HepG2 (cell line): ENCODE measurements at regions not wholly inside any gene's neighbourhood (a gene's known extent, or its start where the extent isn't known, plus 50 kb on each side); places are given as distances from the start of the nearest gene placed in this dataset.

Experiments
- ATAC-seq: fragments of 200-7000 bp; cut with Tn5 transposase; 3 replicates; pipeline ENCODE4 v1.9.1; 2020; ENCODE audit warnings: mild to moderate bottlenecking, moderate library complexity
- BruUV-seq: library from RNA; stranded (reverse); fragments of 400-500 nt; replicated peaks from 2 replicates; lab custom pipeline; 2021; lab: Mats Ljungman, UMichigan
- CTCF ChIA-PET: fragments of 300-600 bp; formaldehyde crosslinking; extraction: SDS; loops from one replicate; lab custom pipeline; 2021; ENCODE audit warnings: low total read pairs, inconsistent platforms, low intra/inter-chr PET ratio; lab: Yijun Ruan, JAX
- POLR2A ChIA-PET: fragments of 350-600 bp; sonication (Branson Sonifier 250); formaldehyde crosslinking; loops from one replicate; lab custom pipeline; 2020; ENCODE audit warnings: antibody characterized with exemption, inconsistent platforms; lab: Yijun Ruan, JAX
- DNase-seq: peaks from one replicate; pipeline ENCODE4 v3.0.0-alpha.2; 2015; ENCODE audit warnings: low spot score
- FAIRE-seq: peaks from 3 replicates; lab custom pipeline; 2011; peaks lifted over from hg19 to GRCh38; lab: Jason Lieb, UNC
- H2AFZ ChIP-seq: one replicate; pipeline ENCODE4 v1.6.1; 2011; ENCODE audit warnings: low read length, inconsistent platforms
- H3K27ac ChIP-seq: fragments of 300-600 bp; 3 replicates; pipeline ENCODE4 v1.8.0; 2011; ENCODE audit warnings: mixed run types, mild to moderate bottlenecking, mixed read lengths, low read length, inconsistent platforms; ENCODE audit not compliant: insufficient read depth; ENCODE audit errors: extremely low read length
- H3K27me3 ChIP-seq, 2 experiments: fragments of 200-600 bp in 1 of 2; 2 replicates in 1 of 2; 3 replicates in 1 of 2; pipeline versions ENCODE4 v1.6.0 to v1.8.0; 2011; ENCODE audit warnings: low read length in 2 of 2, mild to moderate bottlenecking in 2 of 2, moderate library complexity in 2 of 2, inconsistent platforms in 1 of 2; ENCODE audit not compliant: insufficient read depth in 2 of 2, control insufficient read depth in 1 of 2
- H3K36me3 ChIP-seq, 2 experiments: fragments of 200-600 bp in 1 of 2; replicated peaks in 1 of 2; 2 replicates in 1 of 2; 3 replicates in 1 of 2; pipeline versions ENCODE4 v1.5.1 to v1.8.0; 2011; ENCODE audit warnings: low read length in 2 of 2, inconsistent platforms in 1 of 2; ENCODE audit not compliant: insufficient read depth in 2 of 2, control insufficient read depth in 1 of 2
- H3K4me1 ChIP-seq: 2 replicates; pipeline ENCODE4 v1.5.1; 2012; ENCODE audit warnings: low read length, inconsistent platforms; ENCODE audit not compliant: insufficient read depth
- H3K4me2 ChIP-seq: 2 replicates; pipeline ENCODE4 v1.6.0; 2011; ENCODE audit warnings: low read depth, low read length, inconsistent platforms
- H3K4me3 ChIP-seq, 3 experiments: fragments of 200-600 bp in 1 of 3; sonication (generic), shearing (Covaris generic) in 1 of 3; replicated peaks in 1 of 3; 2 replicates each; pipeline ENCODE4 v1.5.1; 2011 to 2016; ENCODE audit warnings: low read length in 3 of 3, inconsistent platforms in 2 of 3, low read depth in 2 of 3, mild to moderate bottlenecking in 2 of 3, control low read depth in 1 of 3, mixed read lengths in 1 of 3; ENCODE audit not compliant: insufficient read depth in 1 of 3
- H3K79me2 ChIP-seq: one replicate; pipeline ENCODE4 v1.6.1; 2011; ENCODE audit warnings: low read length, inconsistent platforms; ENCODE audit not compliant: insufficient read depth
- H3K9ac ChIP-seq: 2 replicates; pipeline ENCODE4 v1.6.0; 2011; ENCODE audit warnings: mild to moderate bottlenecking, low read depth, low read length, inconsistent platforms; ENCODE audit not compliant: insufficient read depth
- H3K9me3 ChIP-seq: 2 replicates; pipeline ENCODE4 v1.5.1; 2012; ENCODE audit warnings: mild to moderate bottlenecking, low read length
- H4K20me1 ChIP-seq: 2 replicates; pipeline ENCODE4 v1.6.0; 2011; ENCODE audit warnings: inconsistent platforms, mild to moderate bottlenecking, low read length, moderate library complexity; ENCODE audit not compliant: insufficient read depth
- ELK4 ChIP-seq: sonication (generic); formaldehyde crosslinking; IDR thresholded peaks from 2 replicates; pipeline ENCODE4 v1.9.0; 2021; ENCODE audit warnings: missing genetic modification reagents, borderline replicate concordance
- KDM5A ChIP-seq: fragments of 200-600 bp; sonication (generic); IDR thresholded peaks from 2 replicates; pipeline ENCODE4 v1.7.0; 2018; ENCODE audit warnings: antibody characterized with exemption, mild to moderate bottlenecking, low read length, borderline replicate concordance
- KMT2A ChIP-seq: sonication (generic); formaldehyde crosslinking; IDR thresholded peaks from 2 replicates; pipeline ENCODE4 v1.4.0; 2020; ENCODE audit warnings: missing genetic modification reagents
- MTF1 ChIP-seq: sonication (generic); formaldehyde crosslinking; IDR thresholded peaks from 2 replicates; pipeline ENCODE4 v1.5.0; 2020; ENCODE audit warnings: missing genetic modification reagents
- NAIF1 ChIP-seq: sonication (generic); formaldehyde crosslinking; IDR thresholded peaks from 2 replicates; pipeline ENCODE4 v1.5.0; 2020; ENCODE audit warnings: mild to moderate bottlenecking, missing genetic modification reagents, borderline replicate concordance
- RAD51 ChIP-seq: fragments of 450-650 bp; IDR thresholded peaks from 2 replicates; pipeline ENCODE4 v1.6.1; 2016; ENCODE audit warnings: borderline replicate concordance
- SRY ChIP-seq: sonication (generic); formaldehyde crosslinking; IDR thresholded peaks from 2 replicates; pipeline ENCODE4 v1.8.0; 2022; ENCODE audit warnings: mild to moderate bottlenecking, missing genetic modification reagents
- ZFP41 ChIP-seq: sonication (generic); formaldehyde crosslinking; IDR thresholded peaks from 2 replicates; pipeline ENCODE4 v1.4.0; 2020; ENCODE audit warnings: mild to moderate bottlenecking, missing genetic modification reagents, borderline replicate concordance
- ZNF335 ChIP-seq: sonication (generic); formaldehyde crosslinking; IDR thresholded peaks from 2 replicates; pipeline ENCODE4 v1.4.0; 2020; ENCODE audit warnings: missing genetic modification reagents
- ZNF530 ChIP-seq: sonication (generic); formaldehyde crosslinking; IDR thresholded peaks from 2 replicates; pipeline ENCODE4 v1.5.0; 2020; ENCODE audit warnings: low read depth, mild to moderate bottlenecking, missing genetic modification reagents
- ZNF598 ChIP-seq: sonication (generic); formaldehyde crosslinking; IDR thresholded peaks from 2 replicates; pipeline ENCODE4 v1.5.1; 2020; ENCODE audit warnings: mild to moderate bottlenecking, missing genetic modification reagents, borderline replicate concordance
- ZNF788 ChIP-seq: sonication (generic); formaldehyde crosslinking; IDR thresholded peaks from 2 replicates; pipeline ENCODE4 v1.5.0; 2020; ENCODE audit warnings: mild to moderate bottlenecking, missing genetic modification reagents, borderline replicate concordance
- ZNF790 ChIP-seq: sonication (generic); formaldehyde crosslinking; IDR thresholded peaks from 2 replicates; pipeline ENCODE4 v1.8.0; 2022; ENCODE audit warnings: missing genetic modification reagents, mild to moderate bottlenecking, borderline replicate concordance
- ZSCAN22 ChIP-seq: sonication (generic); formaldehyde crosslinking; IDR thresholded peaks from 2 replicates; pipeline ENCODE4 v1.4.0; 2020; ENCODE audit warnings: mild to moderate bottlenecking, missing genetic modification reagents
- WGBS: methylation state at CpG from one replicate; pipeline ENCODE4 v1.1.6; 2017; ENCODE audit warnings: low lambda C conversion rate; 5-methylcytosine and 5-hydroxymethylcytosine counted together
- in situ Hi-C: cut with HindIII; loops from 2 replicates; pipeline ENCODE4 v1.10.0; 2017; ENCODE audit warnings: low pct_unique_long_range_greater_than_20kb; ENCODE audit not compliant: extremely low pct_ligation_motif_present
- intact Hi-C: fragments of 100-400 bp; cut with micrococcal nuclease; formaldehyde crosslinking; loops from one replicate; pipeline ENCODE4 v1.10.0; 2022; ENCODE audit not compliant: unreplicated experiment
- TF ChIP-seq, protein P1 (sequence below): sonication (generic); formaldehyde crosslinking; IDR thresholded peaks from 2 replicates; pipeline ENCODE4 v1.5.0; 2020; ENCODE audit warnings: missing genetic modification reagents
- TF ChIP-seq, protein P2 (sequence below): sonication (generic); formaldehyde crosslinking; IDR thresholded peaks from 2 replicates; pipeline ENCODE4 v1.4.0; 2020; ENCODE audit warnings: low read depth, mild to moderate bottlenecking, missing genetic modification reagents
- TF ChIP-seq, protein P3 (sequence below): sonication (generic); formaldehyde crosslinking; IDR thresholded peaks from 2 replicates; pipeline ENCODE4 v1.8.1; 2023; ENCODE audit warnings: missing genetic modification reagents, inconsistent platforms, borderline replicate concordance
- TF ChIP-seq, protein P4 (sequence below), 2 experiments: sonication (generic) in 1 of 2; formaldehyde crosslinking in 1 of 2; IDR thresholded peaks; 2 replicates each; pipeline versions ENCODE4 v1.4.0 to v1.6.1; 2018 to 2020; ENCODE audit warnings: missing genetic modification reagents in 2 of 2, borderline replicate concordance in 1 of 2, low read depth in 1 of 2, mild to moderate bottlenecking in 1 of 2, missing biosample characterization in 1 of 2

- in situ Hi-C loops, result no loop called here
- Histone ChIP-seq H2AFZ (no peak overlapping the region), H3K4me3 (no peak overlapping the region), H3K9ac (no peak overlapping the region), H3K4me1 (peaks cover 24% of the 10 kb centered on the region), H3K36me3 (no peaks in the 10 kb centered on the region), H4K20me1 (no peaks in the 10 kb centered on the region), H3K9me3 (peaks cover 5% of the 10 kb centered on the region; the same call in 1 of the 2 replicates), H3K4me2 (no peak overlapping the region), H3K27ac (no peak overlapping the region), H3K79me2 (no peaks in the 10 kb centered on the region), H3K27me3 (peaks cover 8 to 18% of the 10 kb centered on the region in 2 experiments)
- ChIA-PET CTCF (no interaction called here), POLR2A (interaction anchor here (0.9 kb wide), 1 partner anchor 43 kb away, joined by 3 read pairs; no protein-coding TSS in a partner anchor)
- no peak for FAIRE-seq
- DNase-seq, result no peak
- ATAC-seq, result no peak
- BruUV-seq, result no TSS peak
- intact Hi-C loops, result no loop called here
- WGBS, result 23% methylated on average over 2 of the region's 2 CpGs
- TF ChIP-seq SRY (CRISPR knock-in tag) (no peak), NAIF1 (CRISPR knock-in tag) (no peak), ZNF598 (CRISPR knock-in tag) (no peak), ZNF335 (CRISPR knock-in tag) (no peak), ZNF790 (no peak), KDM5A (no peak), ZFP41 (no peak), KMT2A (no peak), ZNF788 (no peak), ELK4 (no peak), ZSCAN22 (CRISPR knock-in tag) (no peak), MTF1 (CRISPR knock-in tag) (no peak), RAD51 (no peak), ZNF530 (CRISPR knock-in tag) (no peak)
- TF ChIP-seq, protein P1, sequence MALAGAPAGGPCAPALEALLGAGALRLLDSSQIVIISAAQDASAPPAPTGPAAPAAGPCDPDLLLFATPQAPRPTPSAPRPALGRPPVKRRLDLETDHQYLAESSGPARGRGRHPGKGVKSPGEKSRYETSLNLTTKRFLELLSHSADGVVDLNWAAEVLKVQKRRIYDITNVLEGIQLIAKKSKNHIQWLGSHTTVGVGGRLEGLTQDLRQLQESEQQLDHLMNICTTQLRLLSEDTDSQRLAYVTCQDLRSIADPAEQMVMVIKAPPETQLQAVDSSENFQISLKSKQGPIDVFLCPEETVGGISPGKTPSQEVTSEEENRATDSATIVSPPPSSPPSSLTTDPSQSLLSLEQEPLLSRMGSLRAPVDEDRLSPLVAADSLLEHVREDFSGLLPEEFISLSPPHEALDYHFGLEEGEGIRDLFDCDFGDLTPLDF (CRISPR knock-in tag), result no peak
- TF ChIP-seq, protein P2, sequence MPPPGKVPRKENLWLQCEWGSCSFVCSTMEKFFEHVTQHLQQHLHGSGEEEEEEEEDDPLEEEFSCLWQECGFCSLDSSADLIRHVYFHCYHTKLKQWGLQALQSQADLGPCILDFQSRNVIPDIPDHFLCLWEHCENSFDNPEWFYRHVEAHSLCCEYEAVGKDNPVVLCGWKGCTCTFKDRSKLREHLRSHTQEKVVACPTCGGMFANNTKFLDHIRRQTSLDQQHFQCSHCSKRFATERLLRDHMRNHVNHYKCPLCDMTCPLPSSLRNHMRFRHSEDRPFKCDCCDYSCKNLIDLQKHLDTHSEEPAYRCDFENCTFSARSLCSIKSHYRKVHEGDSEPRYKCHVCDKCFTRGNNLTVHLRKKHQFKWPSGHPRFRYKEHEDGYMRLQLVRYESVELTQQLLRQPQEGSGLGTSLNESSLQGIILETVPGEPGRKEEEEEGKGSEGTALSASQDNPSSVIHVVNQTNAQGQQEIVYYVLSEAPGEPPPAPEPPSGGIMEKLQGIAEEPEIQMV, result no peak
- TF ChIP-seq, protein P3, sequence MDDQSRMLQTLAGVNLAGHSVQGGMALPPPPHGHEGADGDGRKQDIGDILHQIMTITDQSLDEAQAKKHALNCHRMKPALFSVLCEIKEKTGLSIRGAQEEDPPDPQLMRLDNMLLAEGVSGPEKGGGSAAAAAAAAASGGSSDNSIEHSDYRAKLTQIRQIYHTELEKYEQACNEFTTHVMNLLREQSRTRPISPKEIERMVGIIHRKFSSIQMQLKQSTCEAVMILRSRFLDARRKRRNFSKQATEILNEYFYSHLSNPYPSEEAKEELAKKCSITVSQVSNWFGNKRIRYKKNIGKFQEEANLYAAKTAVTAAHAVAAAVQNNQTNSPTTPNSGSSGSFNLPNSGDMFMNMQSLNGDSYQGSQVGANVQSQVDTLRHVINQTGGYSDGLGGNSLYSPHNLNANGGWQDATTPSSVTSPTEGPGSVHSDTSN (CRISPR knock-in tag), result no peak
- TF ChIP-seq, protein P4, sequence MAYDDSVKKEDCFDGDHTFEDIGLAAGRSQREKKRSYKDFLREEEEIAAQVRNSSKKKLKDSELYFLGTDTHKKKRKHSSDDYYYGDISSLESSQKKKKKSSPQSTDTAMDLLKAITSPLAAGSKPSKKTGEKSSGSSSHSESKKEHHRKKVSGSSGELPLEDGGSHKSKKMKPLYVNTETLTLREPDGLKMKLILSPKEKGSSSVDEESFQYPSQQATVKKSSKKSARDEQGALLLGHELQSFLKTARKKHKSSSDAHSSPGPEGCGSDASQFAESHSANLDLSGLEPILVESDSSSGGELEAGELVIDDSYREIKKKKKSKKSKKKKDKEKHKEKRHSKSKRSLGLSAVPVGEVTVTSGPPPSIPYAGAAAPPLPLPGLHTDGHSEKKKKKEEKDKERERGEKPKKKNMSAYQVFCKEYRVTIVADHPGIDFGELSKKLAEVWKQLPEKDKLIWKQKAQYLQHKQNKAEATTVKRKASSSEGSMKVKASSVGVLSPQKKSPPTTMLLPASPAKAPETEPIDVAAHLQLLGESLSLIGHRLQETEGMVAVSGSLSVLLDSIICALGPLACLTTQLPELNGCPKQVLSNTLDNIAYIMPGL (CRISPR knock-in tag; IDR thresholded peaks at IDR 0.05; ENCODE audit: borderline replicate concordance in 1 of 2, low read depth in 1 of 2), result no peak
These were observed 67.8 kb upstream of the EPB41L1 start for GRCh38 chr20:36086767-36087166.
